GM18870 (cell line): ENCODE measurements at regions not wholly inside any gene's neighbourhood (a gene's known extent, or its start where the extent isn't known, plus 50 kb on each side); places are given as distances from the start of the nearest gene placed in this dataset.
"Not testable (repeated sequence)": the region's sequence is repeated elsewhere in the genome, so short reads cannot be mapped to it uniquely, and the experiment has no call there.

ENCODE experiments used
- ATAC-seq: cut with Tn5 transposase; IDR thresholded peaks from one replicate; pipeline ENCODE4 v1.9.1; 2021; ENCODE audit warnings: moderate library complexity; ENCODE audit not compliant: unreplicated experiment

DNA sequence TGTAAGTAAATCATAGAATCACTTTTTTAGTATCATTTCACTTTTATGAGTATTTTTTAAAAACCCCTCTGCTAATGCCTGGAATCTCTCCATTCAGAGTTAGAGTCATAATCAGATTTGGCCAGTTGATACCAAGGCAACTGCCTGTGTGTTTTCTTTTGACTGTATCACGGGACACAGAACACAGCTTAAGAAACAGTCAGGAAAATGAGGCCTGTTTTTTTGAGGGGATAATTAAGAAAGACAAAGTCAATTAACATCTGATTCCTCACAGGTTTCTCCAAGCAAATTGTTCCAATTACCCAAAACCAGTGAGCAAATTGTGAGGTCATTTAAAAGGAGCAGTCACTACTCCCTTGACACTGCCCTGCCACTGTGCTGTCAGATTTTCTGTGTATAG, 944.5 kb upstream of the SOX9 start:
- ATAC-seq, result no peak

GRCh38 chr17:71176928-71177443, 943.8 kb upstream of the SOX9 start:
- ATAC-seq, result no peak

GRCh38 chr17:71180801-71181385, 939.9 kb upstream of the SOX9 start:
- ATAC-seq, result no peak

- no peak for ATAC-seq
These were observed 937.7 kb upstream of the SOX9 start for GRCh38 chr17:71183066-71183660.

GRCh38 chr17:71184716-71185115, 936.1 kb upstream of the SOX9 start:
- no peak for ATAC-seq

GRCh38 chr17:71187145-71187878, 933.5 kb upstream of the SOX9 start:
- no peak for ATAC-seq

DNA sequence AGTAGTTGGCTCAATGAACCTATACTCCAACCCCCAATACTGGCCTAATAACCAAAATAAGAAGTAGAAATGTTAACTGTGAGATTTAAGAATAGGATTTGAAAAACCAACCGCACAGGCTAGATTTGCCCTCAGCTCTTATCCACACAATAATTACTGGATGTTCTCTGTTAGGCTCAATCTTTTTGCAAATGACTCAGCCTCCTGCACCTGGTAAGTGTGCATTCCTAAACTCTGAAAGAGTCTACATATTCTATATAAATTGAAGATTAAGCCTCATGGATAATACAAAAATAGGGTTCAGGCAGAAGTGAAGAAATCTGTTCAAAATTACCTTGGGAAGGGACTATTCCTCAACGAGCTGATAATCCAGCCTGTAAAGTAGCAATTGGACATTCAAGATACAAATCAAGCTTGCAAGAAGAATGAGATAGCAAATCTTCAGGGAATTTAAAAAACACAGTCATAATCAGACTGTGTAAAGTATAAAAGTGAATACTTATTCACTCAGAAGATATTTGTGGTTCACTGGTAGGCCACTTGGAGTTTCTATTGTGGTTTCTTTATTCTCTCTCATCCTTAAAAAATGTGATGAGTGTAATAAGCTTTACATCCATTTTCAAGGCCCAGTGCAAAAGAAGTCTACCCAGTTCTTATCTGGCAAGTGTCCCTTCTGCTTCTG, 931.9 kb upstream of the SOX9 start:
- no peak for ATAC-seq

GRCh38 chr17:71189493-71189831, 931.4 kb upstream of the SOX9 start:
- no peak for ATAC-seq

- ATAC-seq, result no peak
These were observed 928.7 kb upstream of the SOX9 start for GRCh38 chr17:71192039-71192555.

DNA sequence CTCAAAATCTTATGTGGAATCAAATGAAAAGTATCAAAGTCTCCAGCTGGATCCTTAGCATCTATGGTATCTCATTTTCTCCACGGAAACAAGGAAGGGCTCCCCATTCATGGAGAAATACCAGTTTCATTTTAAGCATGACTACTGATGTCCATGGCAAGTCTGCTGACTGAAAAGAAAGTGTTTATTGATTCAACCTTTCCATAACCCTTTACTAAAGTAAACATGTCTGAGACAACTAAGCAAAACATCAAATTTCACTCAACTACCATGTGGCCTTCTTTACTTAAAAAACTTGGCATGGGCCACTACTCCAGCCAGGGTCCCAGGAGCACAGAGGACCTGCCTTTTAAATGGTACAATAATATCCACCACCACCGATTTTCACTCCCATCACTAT, 928.0 kb upstream of the SOX9 start:
- no peak for ATAC-seq

DNA sequence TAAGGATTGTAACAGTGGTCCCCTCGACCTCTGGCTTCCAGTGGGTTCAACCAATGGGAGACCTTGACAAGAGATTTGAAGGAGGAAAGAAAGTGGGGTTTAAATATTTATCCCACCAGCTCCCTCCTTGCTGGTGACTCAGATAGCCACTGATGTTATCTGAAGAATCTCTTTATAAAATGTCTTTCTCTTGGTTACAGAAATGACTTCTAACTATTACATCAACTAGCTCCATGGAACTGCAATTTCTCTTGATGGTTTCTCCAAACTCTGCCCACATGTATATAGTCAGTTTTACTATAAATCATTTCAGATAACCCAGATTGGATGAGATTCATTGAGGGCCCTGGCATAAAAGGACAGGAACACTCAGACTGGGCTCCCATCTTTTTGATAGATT, 920.2 kb upstream of the SOX9 start:
- ATAC-seq, result no peak

DNA sequence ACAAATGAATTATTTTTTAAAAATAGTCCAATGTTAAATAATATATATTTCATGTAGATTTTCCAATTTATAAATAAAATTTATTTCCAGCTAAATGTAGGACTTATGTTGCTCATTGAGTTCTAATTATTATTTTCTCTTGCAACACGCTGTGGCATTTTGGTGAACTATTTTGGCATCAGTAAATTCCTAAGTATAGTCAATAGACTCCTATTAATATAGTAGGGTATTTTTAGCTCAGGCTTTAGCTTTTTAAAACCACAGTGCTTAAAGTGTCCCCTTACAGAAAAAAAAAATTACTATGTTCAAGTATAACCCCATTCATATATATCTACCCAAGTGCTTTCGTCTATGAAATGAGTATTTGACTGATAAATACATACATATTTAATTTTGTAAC, 919.2 kb upstream of the SOX9 start:
- no peak for ATAC-seq

DNA sequence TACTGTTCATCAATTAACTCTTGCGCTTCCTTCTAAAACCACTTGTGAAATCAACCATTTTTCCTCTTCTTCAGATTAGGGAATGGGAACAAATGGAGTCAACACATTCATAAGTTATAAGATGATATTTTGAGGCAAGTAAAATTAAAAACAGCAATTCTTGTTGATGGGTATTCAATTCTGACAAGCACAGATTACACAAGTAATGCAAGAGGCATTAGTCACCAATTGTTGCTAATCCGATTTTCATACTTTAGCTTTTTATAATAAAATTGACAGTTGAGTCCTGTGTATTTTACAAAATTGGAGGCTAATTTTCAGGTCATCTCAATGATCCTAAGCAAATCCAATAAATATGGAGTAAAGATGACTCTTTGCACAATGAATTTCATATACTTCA, 918.4 kb upstream of the SOX9 start:
- ATAC-seq, result no peak

DNA sequence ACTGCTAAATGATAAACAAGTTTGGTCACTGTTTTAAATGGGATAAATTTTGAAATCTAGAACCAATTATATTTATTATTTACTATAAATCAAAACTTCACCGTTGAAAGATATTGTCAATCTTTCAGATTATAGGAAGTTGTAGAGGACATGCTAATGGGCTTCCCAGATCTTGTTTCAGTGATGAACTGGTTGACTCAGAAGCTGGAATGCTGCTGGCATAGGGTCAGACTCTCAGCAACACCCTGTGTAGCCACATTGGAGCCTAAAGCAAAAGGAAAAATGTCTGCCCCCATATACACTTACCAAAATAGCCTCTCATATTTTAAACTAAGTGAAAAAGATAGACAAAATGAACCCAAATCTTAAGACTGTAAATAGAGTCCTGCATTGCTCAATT, 916.9 kb upstream of the SOX9 start:
- no peak for ATAC-seq

- ATAC-seq, result not testable (repeated sequence)
These were observed 914.9 kb upstream of the SOX9 start for GRCh38 chr17:71205951-71206350.

GRCh38 chr17:71208111-71208704, 912.6 kb upstream of the SOX9 start:
- ATAC-seq, result no peak

DNA sequence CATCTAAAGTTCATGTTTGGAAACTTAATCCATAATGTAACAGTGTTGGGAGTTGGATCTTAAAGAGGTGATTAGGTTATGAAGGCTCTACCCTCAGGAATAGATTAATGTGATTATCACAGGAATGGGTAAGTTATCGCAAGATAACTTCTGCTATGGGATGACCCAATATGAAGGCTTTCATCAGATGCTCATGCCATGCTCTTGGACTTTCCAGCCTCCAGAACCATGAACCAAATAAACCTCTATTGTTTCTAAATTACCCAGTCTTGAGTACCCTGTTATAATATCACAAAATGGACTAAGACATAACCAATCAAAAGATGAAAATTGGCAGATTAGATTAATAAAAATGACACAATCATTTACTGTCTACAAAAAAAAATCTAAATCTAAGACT, 906.9 kb upstream of the SOX9 start:
- no peak for ATAC-seq

- no peak for ATAC-seq
These were observed 903.1 kb upstream of the SOX9 start for GRCh38 chr17:71217769-71218168.

DNA sequence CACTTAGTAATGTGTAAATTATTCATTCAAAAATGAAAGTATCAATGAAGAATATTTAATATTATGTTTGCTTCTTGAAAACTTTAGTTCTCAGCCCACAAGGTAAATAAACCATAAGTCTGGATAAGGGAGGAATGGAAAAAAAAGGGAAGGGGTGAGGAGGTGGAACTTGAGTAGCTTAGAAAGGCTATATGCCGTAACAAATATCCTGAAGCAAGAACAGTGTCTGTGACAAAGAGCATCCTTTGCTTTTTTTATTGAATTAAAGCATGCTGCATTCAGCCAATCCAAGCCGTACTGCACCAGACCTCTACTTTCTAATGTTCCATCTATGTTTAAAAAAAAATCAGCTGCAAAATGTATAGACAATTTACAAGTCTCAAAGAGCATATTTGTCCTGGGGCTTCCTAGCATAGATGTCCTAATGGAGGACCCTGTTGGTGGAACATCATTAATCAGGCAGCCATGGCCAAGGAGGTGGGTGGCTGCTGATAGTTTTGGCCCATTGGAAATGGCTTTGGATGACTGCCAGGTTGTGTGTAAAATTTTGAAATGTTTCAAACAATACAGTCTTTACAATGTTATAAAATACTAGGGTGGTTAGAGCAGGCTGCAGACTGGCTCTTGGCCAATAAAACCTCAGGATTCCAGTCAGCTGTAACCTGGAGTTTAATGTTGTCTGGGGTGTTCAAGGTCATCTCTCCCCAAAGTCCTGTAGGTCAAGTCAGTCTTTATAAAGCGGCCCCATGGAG, 895.8 kb upstream of the SOX9 start:
- ATAC-seq, result no peak

DNA sequence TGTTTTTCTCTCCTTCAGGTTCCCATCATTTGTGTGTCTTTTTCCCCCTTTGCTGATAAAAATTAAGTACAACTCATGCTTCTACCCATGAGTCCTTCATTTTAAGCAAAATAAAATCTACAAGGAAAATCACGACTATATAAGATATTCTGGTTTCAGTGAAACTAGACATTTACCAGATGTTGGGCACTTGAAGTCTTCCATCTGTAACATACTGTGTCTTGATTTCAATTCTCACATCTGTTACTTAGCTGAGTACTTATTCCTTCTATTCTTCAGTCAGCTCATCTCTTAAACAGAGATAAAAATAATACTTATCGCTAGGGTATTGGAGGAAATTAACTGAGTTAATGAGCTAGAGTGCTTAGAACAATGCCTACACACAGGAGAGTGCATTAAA, 893.0 kb upstream of the SOX9 start:
- ATAC-seq, result no peak

DNA sequence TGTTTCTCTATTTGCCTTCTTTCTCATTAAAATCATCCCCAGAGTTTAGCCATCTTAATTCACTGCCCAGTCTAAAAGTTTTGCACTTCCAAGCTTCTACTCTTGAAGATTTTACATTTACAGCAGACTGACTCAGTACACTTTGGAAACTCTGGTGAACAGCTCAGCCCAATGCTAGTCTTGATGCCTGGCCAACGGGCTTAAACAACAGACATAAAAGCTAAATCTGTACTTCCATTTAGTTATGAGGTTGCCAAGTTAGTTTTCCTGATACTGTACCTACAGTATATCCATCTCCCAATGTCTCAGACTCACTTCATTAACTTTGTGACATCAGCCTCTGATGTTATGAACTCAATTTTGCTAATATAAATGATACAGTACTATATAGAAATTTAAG, 891.8 kb upstream of the SOX9 start:
- ATAC-seq, result no peak
